Aorta (tissue), 5 donors: ENCODE measurements at regions not wholly inside any gene's neighbourhood (a gene's known extent, or its start where the extent isn't known, plus 50 kb on each side); places are given as distances from the start of the nearest gene placed in this dataset.

Experiments used
- ATAC-seq: fragments of 200-7000 bp; cut with Tn5 transposase; one replicate; pipeline ENCODE4 v1.9.1; 2022; ENCODE audit warnings: moderate library complexity; ENCODE audit not compliant: low FRiP score
- DNase-seq, 2 donors: peaks; one replicate each; pipeline ENCODE4 v3.0.0-alpha.2; 2020
- H3K27ac ChIP-seq, 2 donors: one replicate each; pipeline ENCODE4 v1.5.1; 2013; ENCODE audit warnings: low read length in 2 of 2, mild to moderate bottlenecking in 2 of 2, moderate library complexity in 2 of 2, control low read depth in 1 of 2, inconsistent platforms in 1 of 2, low read depth in 1 of 2
- H3K27me3 ChIP-seq, 2 donors: one replicate each; pipeline ENCODE4 v1.6.1; 2013; ENCODE audit warnings: control low read depth in 1 of 2, low read length in 1 of 2, mild to moderate bottlenecking in 1 of 2, moderate library complexity in 1 of 2; ENCODE audit not compliant: insufficient read depth in 2 of 2, control insufficient read depth in 1 of 2
- H3K36me3 ChIP-seq, 2 donors: one replicate each; pipeline ENCODE4 v1.6.1; 2013; ENCODE audit warnings: control low read depth in 1 of 2, low read length in 1 of 2, mild to moderate bottlenecking in 1 of 2; ENCODE audit not compliant: insufficient read depth in 2 of 2, control insufficient read depth in 1 of 2
- H3K4me1 ChIP-seq, 2 donors: one replicate each; pipeline ENCODE4 v1.6.1; 2013; ENCODE audit warnings: low read length in 2 of 2, control low read depth in 1 of 2, mild to moderate bottlenecking in 1 of 2, moderate library complexity in 1 of 2; ENCODE audit not compliant: insufficient read depth in 2 of 2, control insufficient read depth in 1 of 2
- H3K4me3 ChIP-seq, 2 donors: one replicate each; pipeline ENCODE4 v1.5.1; 2013; ENCODE audit warnings: low read length in 2 of 2, control low read depth in 1 of 2, mild to moderate bottlenecking in 1 of 2
- H3K9me3 ChIP-seq: one replicate; pipeline ENCODE4 v1.6.1; 2013; ENCODE audit warnings: mild to moderate bottlenecking, low read length; ENCODE audit not compliant: control insufficient read depth
- WGBS, 2 donors: extraction: QIAGEN DNeasy Blood & Tissue Kit; methylation state at CpG; one replicate each; pipeline ENCODE4 v1.1.7; 2013; 5-methylcytosine and 5-hydroxymethylcytosine counted together
- intact Hi-C, 2 donors: fragments of 100-400 bp; cut with DNase I; formaldehyde crosslinking; loops; one replicate each; pipeline versions ENCODE4 v1.14.2 to v1.15.0; 2022
- donor health status: healthy with polysubstance abuse.
- donor health status: Bipolar disorder and iron deficiency.
- donor health status: DM: no; HTN: no; CAD: no.
- donor health status: DM: no; HTN: no; CAD: no.
- donor health status: DM: yes; HTN: yes; CAD: no.

DNA sequence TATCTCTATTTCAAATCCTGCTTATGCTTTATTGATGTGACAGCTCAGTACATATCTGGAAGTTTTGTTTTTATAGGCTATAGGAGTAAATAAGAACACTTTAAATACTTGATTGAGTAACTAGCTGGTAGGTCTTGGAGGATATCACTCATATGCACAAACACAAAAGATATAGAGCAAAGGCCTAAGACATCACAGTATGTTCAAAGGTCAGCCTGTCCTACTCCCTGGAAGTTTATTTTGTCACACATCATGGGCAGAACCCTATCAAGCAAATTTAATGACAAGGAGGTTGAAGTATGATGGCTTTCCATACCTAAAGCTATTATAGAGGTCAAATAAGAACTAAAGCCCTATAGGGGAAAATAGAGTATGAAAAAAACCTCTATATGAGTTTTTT, 70.0 kb upstream of the MS4A8 start:
- Histone ChIP-seq H3K36me3 (no peaks in the 10 kb centered on the region), H3K27ac (no peak overlapping the region), H3K9me3 (no peaks in the 10 kb centered on the region), H3K4me1 (no peaks in the 10 kb centered on the region), H3K27me3 (no peaks in the 10 kb centered on the region), H3K4me3 (no peak overlapping the region)
- DNase-seq = no peak
- intact Hi-C loops = no loop called here
- no peak for ATAC-seq

- Histone ChIP-seq H3K27me3 (no peaks in the 10 kb centered on the region), H3K9me3 (no peaks in the 10 kb centered on the region), H3K4me3 (no peak overlapping the region), H3K27ac (no peak overlapping the region), H3K4me1 (no peaks in the 10 kb centered on the region), H3K36me3 (no peaks in the 10 kb centered on the region)
- no peak for DNase-seq
- WGBS, 2 donors = 86% methylated on average over 1 of the region's 1 CpG
- intact Hi-C loops = no loop called here
- ATAC-seq = no peak
Measured at GRCh38 chr11:60631944-60632343, 67.5 kb upstream of the MS4A8 start.

- no peak overlapping the region for H3K4me3 ChIP-seq
- DNase-seq (no peak), ATAC-seq (no peak)
- WGBS, 2 donors = 73 to 76% methylated on average over 1 of the region's 1 CpG
- H3K27me3 ChIP-seq = no peaks in the 10 kb centered on the region
- H3K4me1 ChIP-seq = no peaks in the 10 kb centered on the region
- H3K27ac ChIP-seq = no peak overlapping the region
- H3K36me3 ChIP-seq = no peaks in the 10 kb centered on the region
- no peaks in the 10 kb centered on the region for H3K9me3 ChIP-seq
- intact Hi-C loops = no loop called here
Measured at GRCh38 chr11:60633645-60634044, 65.8 kb upstream of the MS4A8 start.

GRCh38 chr11:60634126-60634525, 65.3 kb upstream of the MS4A8 start:
- no peaks in the 10 kb centered on the region for H3K27me3 ChIP-seq
- WGBS, 2 donors = 30 to 41% methylated on average over 2 of the region's 2 CpGs
- ATAC-seq (no peak), DNase-seq (no peak)
- H3K4me3 ChIP-seq = no peak overlapping the region
- H3K9me3 ChIP-seq = no peaks in the 10 kb centered on the region
- H3K36me3 ChIP-seq = no peaks in the 10 kb centered on the region
- intact Hi-C loops = no loop called here
- no peaks in the 10 kb centered on the region for H3K4me1 ChIP-seq
- H3K27ac ChIP-seq = no peak overlapping the region

DNA sequence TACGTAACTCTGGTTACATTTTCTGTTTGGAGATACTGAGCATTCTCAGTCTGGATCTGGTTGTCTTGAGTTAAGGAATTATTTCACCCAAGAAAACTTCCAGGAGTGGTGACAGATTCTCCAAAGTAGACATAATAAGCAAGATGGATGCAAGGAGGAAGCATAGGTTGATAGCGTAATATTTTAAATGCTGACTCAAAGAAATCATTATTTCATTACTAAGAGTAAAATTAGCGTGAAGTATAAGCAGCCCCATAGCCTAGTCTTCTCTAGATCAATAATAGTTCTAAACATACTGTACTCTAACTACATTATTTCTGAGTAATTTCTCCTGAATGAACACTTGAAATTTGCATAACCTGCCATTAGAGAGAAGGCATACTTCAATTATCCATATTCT, 57.5 kb upstream of the MS4A8 start:
- WGBS, 2 donors = 78 to 88% methylated on average over 3 of the region's 3 CpGs
- no peak overlapping the region for H3K4me3 ChIP-seq
- DNase-seq = no peak
- intact Hi-C loops = no loop called here
- no peak for ATAC-seq
- H3K36me3 ChIP-seq = no peaks in the 10 kb centered on the region
- no peaks in the 10 kb centered on the region for H3K4me1 ChIP-seq
- H3K27ac ChIP-seq = no peak overlapping the region
- no peaks in the 10 kb centered on the region for H3K27me3 ChIP-seq
- peaks cover 2% of the 10 kb centered on the region for H3K9me3 ChIP-seq

DNA sequence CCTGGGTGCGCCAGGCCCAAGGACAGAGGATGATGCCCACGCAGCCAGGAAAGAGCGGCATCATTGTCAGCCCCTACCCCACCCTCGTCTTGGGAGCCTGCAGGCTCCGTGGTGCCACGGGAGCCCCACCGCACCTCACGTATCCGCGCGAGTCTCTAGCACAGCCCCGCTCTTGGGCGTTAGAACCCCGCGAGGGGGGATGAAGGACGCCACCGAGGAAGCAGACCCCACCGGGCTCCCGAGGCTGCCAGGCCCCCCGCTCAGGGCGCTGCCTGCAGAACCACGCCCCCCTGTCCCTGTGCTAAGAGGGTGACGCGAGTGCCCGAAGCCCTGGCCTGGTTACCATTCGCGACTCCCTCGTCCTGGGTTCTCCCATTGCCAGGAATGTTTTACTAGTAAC, 52.3 kb upstream of the MS4A8 start:
- Histone ChIP-seq H3K4me3 (no peak overlapping the region), H3K36me3 (no peaks in the 10 kb centered on the region), H3K27me3 (no peaks in the 10 kb centered on the region), H3K9me3 (peaks cover 2% of the 10 kb centered on the region), H3K27ac (no peak overlapping the region), H3K4me1 (no peaks in the 10 kb centered on the region)
- 68 to 73% methylated on average over 28 of the region's 28 CpGs for WGBS, 2 donors
- DNase-seq = no peak
- intact Hi-C loops = no loop called here
- ATAC-seq = peak; percentile 36
